Left ventricle myocardium inferior (tissue), 1 donor: ENCODE measurements at regions not wholly inside any gene's neighbourhood (a gene's known extent, or its start where the extent isn't known, plus 50 kb on each side); places are given as distances from the start of the nearest gene placed in this dataset.
"Not testable (repeated sequence)": the region's sequence is repeated elsewhere in the genome, so short reads cannot be mapped to it uniquely, and the experiment has no call there.

Source experiments
- DNase-seq: peaks from one replicate; pipeline ENCODE4 v3.0.0-alpha.2; 2020
- H3K27ac ChIP-seq: fragments of 200-600 bp; replicated peaks from 2 replicates; pipeline ENCODE4 v1.8.0; 2021
- H3K27me3 ChIP-seq: fragments of 200-600 bp; 2 replicates; pipeline ENCODE4 v1.8.0; 2021; ENCODE audit warnings: low read depth
- H3K36me3 ChIP-seq: fragments of 200-600 bp; 2 replicates; pipeline ENCODE4 v1.8.0; 2021
- H3K4me1 ChIP-seq: fragments of 200-600 bp; 2 replicates; pipeline ENCODE4 v1.8.0; 2021
- H3K4me3 ChIP-seq: fragments of 200-600 bp; 2 replicates; pipeline ENCODE4 v1.8.0; 2021; ENCODE audit warnings: mild to moderate bottlenecking, moderate library complexity
- H3K9me3 ChIP-seq: fragments of 200-600 bp; replicated peaks from 2 replicates; pipeline ENCODE4 v1.8.0; 2021
- CTCF ChIP-seq: fragments of 200-600 bp; IDR thresholded peaks from 2 replicates; pipeline ENCODE4 v1.8.0; 2021; ENCODE audit warnings: antibody characterized with exemption, mild to moderate bottlenecking, borderline replicate concordance
- intact Hi-C: fragments of 100-400 bp; cut with micrococcal nuclease; formaldehyde crosslinking; loops from one replicate; pipeline ENCODE4 v1.11.0; 2022
- donor health status: DM: no; HTN: yes; CAD: no; lungs with severe emphysema.

- DNase-seq, result no peak
- Histone ChIP-seq H3K4me3 (no peak overlapping the region), H3K9me3 (no peaks in the 10 kb centered on the region), H3K27me3 (peaks cover 6% of the 10 kb centered on the region), H3K36me3 (no peaks in the 10 kb centered on the region), H3K4me1 (no peaks in the 10 kb centered on the region), H3K27ac (no peak overlapping the region)
- TF ChIP-seq CTCF, result no peak
- intact Hi-C loops, result no loop called here
These were observed 83.2 kb downstream of the DNAJB9 start for GRCh38 chr7:108652886-108653285.

GRCh38 chr7:108653526-108653925, 83.9 kb downstream of the DNAJB9 start:
- Histone ChIP-seq H3K27me3 (peaks cover 6% of the 10 kb centered on the region), H3K9me3 (no peaks in the 10 kb centered on the region), H3K4me1 (no peaks in the 10 kb centered on the region), H3K27ac (no peak overlapping the region), H3K4me3 (no peak overlapping the region), H3K36me3 (no peaks in the 10 kb centered on the region)
- no peak for DNase-seq
- intact Hi-C loops, result no loop called here
- TF ChIP-seq CTCF, result no peak

GRCh38 chr7:108657140-108657726, 87.6 kb downstream of the DNAJB9 start:
- not testable (repeated sequence) for DNase-seq

GRCh38 chr7:108659261-108659660, 89.6 kb downstream of the DNAJB9 start:
- intact Hi-C loops, result no loop called here
- peaks cover 6% of the 10 kb centered on the region for H3K27me3 ChIP-seq
- no peaks in the 10 kb centered on the region for H3K9me3 ChIP-seq
- H3K36me3 ChIP-seq, result no peaks in the 10 kb centered on the region
- no peak for DNase-seq
- H3K4me1 ChIP-seq, result no peaks in the 10 kb centered on the region
- H3K27ac ChIP-seq, result no peak overlapping the region
- TF ChIP-seq CTCF, result no peak
- no peak overlapping the region for H3K4me3 ChIP-seq

More at GRCh38 chr7:108657140-108657726, 87.6 kb downstream of the DNAJB9 start:
- H3K4me1 ChIP-seq, H3K27me3 ChIP-seq, H3K9me3 ChIP-seq, H3K36me3 ChIP-seq, H3K27ac ChIP-seq, H3K4me3 ChIP-seq, intact Hi-C loops: not testable (repeated sequence)

- no peak for DNase-seq
- H3K9me3 ChIP-seq, result no peaks in the 10 kb centered on the region
- H3K36me3 ChIP-seq, result no peaks in the 10 kb centered on the region
- H3K27me3 ChIP-seq, result peaks cover 6% of the 10 kb centered on the region
- no peak for TF ChIP-seq CTCF
- no peak overlapping the region for H3K27ac ChIP-seq
- H3K4me1 ChIP-seq, result no peaks in the 10 kb centered on the region
- intact Hi-C loops, result no loop called here
- H3K4me3 ChIP-seq, result no peak overlapping the region
These were observed 90.2 kb downstream of the DNAJB9 start for GRCh38 chr7:108659867-108660266.

GRCh38 chr7:108660465-108660864, 90.8 kb downstream of the DNAJB9 start:
- intact Hi-C loops, result no loop called here
- H3K4me3 ChIP-seq, result no peak overlapping the region
- H3K9me3 ChIP-seq, result no peaks in the 10 kb centered on the region
- H3K4me1 ChIP-seq, result no peaks in the 10 kb centered on the region
- DNase-seq, result no peak
- no peak for TF ChIP-seq CTCF
- no peak overlapping the region for H3K27ac ChIP-seq
- H3K36me3 ChIP-seq, result no peaks in the 10 kb centered on the region
- peaks cover 6% of the 10 kb centered on the region for H3K27me3 ChIP-seq
